Mesendoderm (in vitro differentiated cells): ENCODE measurements at regions not wholly inside any gene's neighbourhood (a gene's known extent, or its start where the extent isn't known, plus 50 kb on each side); places are given as distances from the start of the nearest gene placed in this dataset.

Experiments used
- DNase-seq: peaks from one replicate; pipeline ENCODE4 v3.0.0; 2013
- H2AK5ac ChIP-seq: 2 replicates; pipeline ENCODE4 v1.6.1; 2013; ENCODE audit warnings: low read length, inconsistent platforms
- H2BK120ac ChIP-seq: 2 replicates; pipeline ENCODE4 v1.6.1; 2013; ENCODE audit warnings: low read depth, mild to moderate bottlenecking, low read length, moderate library complexity, mixed read lengths
- H2BK15ac ChIP-seq: replicated peaks from 2 replicates; pipeline ENCODE4 v1.6.1; 2013; ENCODE audit warnings: low read depth, mild to moderate bottlenecking, moderate library complexity
- H2BK5ac ChIP-seq: 2 replicates; pipeline ENCODE4 v1.6.1; 2013; ENCODE audit warnings: low read length, inconsistent platforms
- H3K18ac ChIP-seq: 2 replicates; pipeline ENCODE4 v1.6.1; 2013; ENCODE audit warnings: mild to moderate bottlenecking, low read length, mixed read lengths
- H3K23ac ChIP-seq: one replicate; pipeline ENCODE4 v1.6.1; 2013; ENCODE audit warnings: low read length
- H3K27ac ChIP-seq: 2 replicates; pipeline ENCODE4 v1.5.1; 2013; ENCODE audit warnings: low read depth, mild to moderate bottlenecking, inconsistent platforms, low read length, moderate library complexity
- H3K27me3 ChIP-seq: 2 replicates; pipeline ENCODE4 v1.6.1; 2013; ENCODE audit warnings: low read length, control low read depth, mild to moderate bottlenecking, inconsistent platforms; ENCODE audit not compliant: insufficient read depth, poor library complexity
- H3K36me3 ChIP-seq: 2 replicates; pipeline ENCODE4 v1.6.1; 2013; ENCODE audit warnings: low read length, inconsistent platforms; ENCODE audit not compliant: control insufficient read depth, insufficient read depth
- H3K4ac ChIP-seq: one replicate; pipeline ENCODE4 v1.6.1; 2013; ENCODE audit warnings: low read depth, mild to moderate bottlenecking, low read length, moderate library complexity
- H3K4me1 ChIP-seq: 2 replicates; pipeline ENCODE4 v1.6.1; 2013; ENCODE audit warnings: low read depth, low read length, inconsistent platforms; ENCODE audit not compliant: control insufficient read depth
- H3K4me2 ChIP-seq: 2 replicates; pipeline ENCODE4 v1.6.1; 2013; ENCODE audit warnings: low read length
- H3K4me3 ChIP-seq: 2 replicates; pipeline ENCODE4 v1.5.1; 2013; ENCODE audit warnings: mild to moderate bottlenecking, low read length
- H3K56ac ChIP-seq: one replicate; pipeline ENCODE4 v1.6.1; 2013; ENCODE audit warnings: low read length
- H3K79me1 ChIP-seq: 2 replicates; pipeline ENCODE4 v1.6.1; 2013; ENCODE audit warnings: low read length, inconsistent platforms
- H3K79me2 ChIP-seq: 2 replicates; pipeline ENCODE4 v1.6.1; 2013; ENCODE audit warnings: mild to moderate bottlenecking, low read length; ENCODE audit not compliant: control insufficient read depth, insufficient read depth
- H3K9ac ChIP-seq: 2 replicates; pipeline ENCODE4 v1.6.1; 2013; ENCODE audit warnings: low read length, inconsistent platforms
- H4K5ac ChIP-seq: one replicate; pipeline ENCODE4 v1.6.1; 2013; ENCODE audit warnings: low read length
- H4K8ac ChIP-seq: one replicate; pipeline ENCODE4 v1.6.1; 2013; ENCODE audit warnings: low read depth, mild to moderate bottlenecking, control low read depth, low read length, moderate library complexity
- WGBS: extraction: QIAGEN DNeasy Blood & Tissue Kit; methylation state at CpG from one replicate; pipeline ENCODE4 v1.1.7; 2013; ENCODE audit warnings: low lambda C conversion rate, missing lambda C conversion rate; ENCODE audit not compliant: insufficient coverage; ENCODE audit errors: extremely low coverage; 5-methylcytosine and 5-hydroxymethylcytosine counted together

DNA sequence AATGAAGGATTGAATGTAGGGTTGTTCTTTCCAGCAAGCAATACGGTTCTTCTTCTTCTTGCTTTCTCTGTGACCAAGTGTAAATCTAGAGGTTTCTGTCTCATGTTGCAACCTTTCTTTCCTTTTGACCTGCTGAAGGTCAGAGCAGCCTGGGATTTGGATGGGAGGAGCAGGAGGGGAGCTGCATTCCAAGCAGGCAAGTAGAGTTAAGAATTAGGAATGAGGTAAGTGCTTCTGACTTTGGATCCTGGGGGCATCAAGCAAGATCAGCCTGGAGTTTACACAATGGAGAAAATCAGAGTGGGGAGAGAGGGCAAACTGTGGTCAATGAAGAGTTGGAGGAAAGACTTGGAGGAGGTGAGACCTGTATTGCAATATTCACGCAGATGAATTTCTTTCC is 225.6 kb upstream of the ZBED5 start:
- H3K4me2 ChIP-seq = no peak overlapping the region
- H2BK5ac ChIP-seq = no peak overlapping the region
- WGBS = no CpG with 5 or more reads among the region's 2 CpGs
- no peaks in the 10 kb centered on the region for H3K79me2 ChIP-seq
- no peak overlapping the region for H3K9ac ChIP-seq
- H3K27me3 ChIP-seq = no peaks in the 10 kb centered on the region
- H4K5ac ChIP-seq = no peak overlapping the region
- DNase-seq = peak; percentile 65
- no peak overlapping the region for H3K4ac ChIP-seq
- no peak overlapping the region for H3K4me3 ChIP-seq
- H2BK15ac ChIP-seq = no peak overlapping the region
- H3K56ac ChIP-seq = no peak overlapping the region
- no peaks in the 10 kb centered on the region for H3K79me1 ChIP-seq
- H2BK120ac ChIP-seq = no peak overlapping the region
- H3K23ac ChIP-seq = no peak overlapping the region
- H3K36me3 ChIP-seq = no peaks in the 10 kb centered on the region
- H2AK5ac ChIP-seq = no peak overlapping the region
- no peak overlapping the region for H3K27ac ChIP-seq
- no peak overlapping the region for H3K18ac ChIP-seq
- H4K8ac ChIP-seq = no peak overlapping the region
- H3K4me1 ChIP-seq = peaks cover 2% of the 10 kb centered on the region

DNA sequence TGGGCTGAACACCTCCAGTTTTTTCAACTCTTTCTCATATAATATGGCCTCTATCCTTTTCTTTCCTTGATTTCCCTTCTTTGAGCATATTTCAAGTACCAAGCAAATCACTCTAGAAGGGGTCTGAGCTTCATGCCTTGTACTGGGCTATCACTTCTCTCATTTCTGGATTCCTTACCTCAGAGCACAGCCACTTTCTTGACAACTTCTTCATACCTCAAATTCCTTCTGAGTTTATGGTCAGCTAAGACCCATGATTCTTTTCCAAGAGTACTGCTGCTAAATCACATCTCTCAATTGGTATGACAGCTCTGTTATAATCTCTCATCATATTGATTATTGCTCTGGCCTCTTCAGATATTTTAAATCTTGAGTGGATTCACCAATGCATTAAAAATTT is 224.8 kb upstream of the ZBED5 start:
- Histone ChIP-seq H3K4ac (no peak overlapping the region), H3K18ac (no peak overlapping the region), H3K23ac (no peak overlapping the region), H3K4me2 (no peak overlapping the region), H3K9ac (no peak overlapping the region), H4K8ac (no peak overlapping the region), H3K56ac (no peak overlapping the region), H3K79me1 (no peaks in the 10 kb centered on the region), H2BK15ac (no peak overlapping the region), H2AK5ac (no peak overlapping the region), H3K36me3 (no peaks in the 10 kb centered on the region), H2BK5ac (no peak overlapping the region), H3K4me1 (peaks cover 2% of the 10 kb centered on the region), H3K27ac (no peak overlapping the region), H3K79me2 (no peaks in the 10 kb centered on the region), H2BK120ac (no peak overlapping the region), H3K4me3 (no peak overlapping the region), H3K27me3 (no peaks in the 10 kb centered on the region), H4K5ac (no peak overlapping the region)
- DNase-seq = no peak

DNA sequence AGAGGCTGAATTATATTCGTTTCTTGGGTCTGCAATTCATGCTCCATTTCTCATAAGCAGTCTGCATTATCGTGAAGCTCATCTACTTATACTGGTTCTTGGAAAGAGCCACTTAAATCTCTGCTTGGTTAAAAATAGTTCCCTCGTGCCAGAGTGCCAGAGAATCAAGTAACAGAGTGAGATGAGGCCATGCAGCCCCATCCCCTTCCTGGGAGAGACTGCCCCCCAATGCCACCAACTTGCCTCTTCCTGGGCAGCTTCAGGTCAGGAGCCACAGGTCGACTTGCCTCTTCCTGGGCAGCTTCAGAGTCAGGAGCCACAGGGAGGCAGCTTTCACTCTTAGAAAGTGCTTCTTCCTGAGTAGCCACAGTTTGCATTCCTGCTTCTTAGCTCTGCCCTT is 223.9 kb upstream of the ZBED5 start:
- Histone ChIP-seq H3K23ac (no peak overlapping the region), H4K5ac (no peak overlapping the region), H3K56ac (no peak overlapping the region), H3K79me1 (no peaks in the 10 kb centered on the region), H3K18ac (no peak overlapping the region), H3K27ac (no peak overlapping the region), H2BK15ac (no peak overlapping the region), H3K27me3 (no peaks in the 10 kb centered on the region), H3K4me3 (no peak overlapping the region), H3K4me2 (no peak overlapping the region), H2BK5ac (no peak overlapping the region), H3K9ac (no peak overlapping the region), H4K8ac (no peak overlapping the region), H3K36me3 (no peaks in the 10 kb centered on the region), H3K4ac (no peak overlapping the region), H3K79me2 (no peaks in the 10 kb centered on the region), H3K4me1 (peaks cover 2% of the 10 kb centered on the region), H2AK5ac (no peak overlapping the region), H2BK120ac (no peak overlapping the region)
- no CpG with 5 or more reads among the region's 4 CpGs for WGBS
- DNase-seq = peak; percentile 31

DNA sequence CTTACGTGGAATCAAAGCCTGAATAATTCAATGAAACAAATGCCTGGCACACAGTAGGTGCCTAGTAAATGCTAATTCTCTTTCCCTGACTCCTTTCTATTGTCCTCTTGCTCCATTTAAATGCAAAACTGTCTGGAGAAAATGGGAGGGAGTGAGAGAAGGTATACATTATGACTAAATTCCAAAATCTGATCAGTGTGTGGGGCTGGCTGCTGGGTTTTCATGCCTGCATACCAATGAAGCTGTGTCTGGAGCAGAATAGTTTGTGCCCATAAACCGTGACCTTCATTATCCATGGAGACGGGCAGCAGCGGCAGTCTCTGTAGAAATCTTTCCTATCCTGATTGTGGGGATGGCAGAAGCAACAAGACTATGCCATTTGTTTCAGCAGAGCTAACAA is 223.4 kb upstream of the ZBED5 start:
- no peaks in the 10 kb centered on the region for H3K79me2 ChIP-seq
- peak overlapping the region; percentile 48 for H3K23ac ChIP-seq
- no peak overlapping the region for H2BK15ac ChIP-seq
- H2AK5ac ChIP-seq = no peak overlapping the region
- peaks cover 2% of the 10 kb centered on the region for H3K4me1 ChIP-seq
- no peak overlapping the region for H2BK5ac ChIP-seq
- H3K18ac ChIP-seq = no peak overlapping the region
- H3K9ac ChIP-seq = no peak overlapping the region
- H3K4me2 ChIP-seq = no peak overlapping the region
- H3K4me3 ChIP-seq = no peak overlapping the region
- H3K4ac ChIP-seq = no peak overlapping the region
- no peak overlapping the region for H4K5ac ChIP-seq
- H3K36me3 ChIP-seq = no peaks in the 10 kb centered on the region
- H3K27me3 ChIP-seq = no peaks in the 10 kb centered on the region
- no peak for DNase-seq
- H3K79me1 ChIP-seq = no peaks in the 10 kb centered on the region
- H2BK120ac ChIP-seq = no peak overlapping the region
- H3K56ac ChIP-seq = no peak overlapping the region
- no CpG with 5 or more reads among the region's 4 CpGs for WGBS
- no peak overlapping the region for H3K27ac ChIP-seq
- no peak overlapping the region for H4K8ac ChIP-seq

DNA sequence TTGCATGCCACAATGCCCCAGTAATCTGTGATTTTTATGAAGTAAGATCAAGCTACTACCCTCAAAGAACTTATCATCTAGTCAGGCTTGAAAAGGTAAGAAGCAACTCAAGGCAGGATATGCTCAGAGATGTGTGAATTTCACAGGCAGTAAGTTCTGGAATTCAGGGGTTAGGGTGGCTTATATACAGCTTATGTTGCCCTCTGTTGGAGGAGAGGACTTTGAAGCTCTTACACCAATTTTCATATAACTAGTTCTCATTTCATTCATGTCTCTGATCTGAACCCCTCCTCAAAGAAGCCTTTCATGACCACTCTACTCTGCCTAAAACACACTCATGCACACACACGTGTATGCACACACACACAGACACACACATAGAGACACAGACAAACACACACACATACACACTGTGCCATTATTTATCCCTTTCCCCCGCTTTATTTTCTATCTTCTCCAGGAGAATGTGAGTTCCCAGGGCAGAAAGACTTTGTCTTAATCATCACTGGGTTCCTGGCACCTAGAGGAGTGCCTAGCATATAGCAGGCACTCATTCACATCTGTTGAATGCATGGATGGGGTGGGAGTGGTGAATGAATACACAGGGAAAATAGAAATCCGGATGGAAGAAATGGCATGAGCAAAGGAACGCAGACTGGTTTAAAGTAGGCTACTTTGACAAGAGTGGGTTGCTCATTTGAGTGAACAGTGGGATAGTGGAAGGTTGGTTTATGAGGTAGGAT is 220.7 kb upstream of the ZBED5 start:
- Histone ChIP-seq H2BK120ac (no peak overlapping the region), H3K79me1 (no peaks in the 10 kb centered on the region), H3K9ac (no peak overlapping the region), H2BK5ac (no peak overlapping the region), H4K5ac (no peak overlapping the region), H2AK5ac (no peak overlapping the region), H2BK15ac (no peak overlapping the region), H3K4ac (no peak overlapping the region), H3K27me3 (no peaks in the 10 kb centered on the region), H3K23ac (no peak overlapping the region), H3K27ac (no peak overlapping the region), H3K4me2 (no peak overlapping the region), H4K8ac (no peak overlapping the region), H3K4me3 (no peak overlapping the region), H3K4me1 (peaks cover 2% of the 10 kb centered on the region), H3K36me3 (no peaks in the 10 kb centered on the region), H3K18ac (no peak overlapping the region), H3K79me2 (no peaks in the 10 kb centered on the region), H3K56ac (no peak overlapping the region)
- WGBS = no CpG with 5 or more reads among the region's 4 CpGs
- peak; percentile 54 for DNase-seq

DNA sequence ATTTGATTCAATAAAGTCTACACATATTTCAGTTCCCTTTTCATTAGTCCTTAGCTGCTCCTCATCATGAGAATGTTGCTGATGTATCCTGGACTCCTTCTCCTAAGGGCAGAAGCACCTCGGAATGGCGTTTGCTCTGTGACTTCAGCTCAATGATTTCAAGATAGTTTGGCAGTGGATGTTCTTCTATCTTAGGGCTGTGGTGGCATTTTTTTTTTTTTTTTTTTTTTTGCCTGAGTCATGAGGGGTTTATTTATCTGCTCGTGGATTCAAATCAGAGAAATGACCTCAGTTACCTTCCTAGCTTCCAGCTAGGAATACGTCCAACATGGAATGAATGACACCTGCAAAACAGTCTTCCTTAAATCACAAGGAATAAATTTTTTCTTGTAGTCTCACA is 220.0 kb upstream of the ZBED5 start:
- Histone ChIP-seq H3K27ac (no peak overlapping the region), H3K56ac (no peak overlapping the region), H2BK5ac (no peak overlapping the region), H3K36me3 (no peaks in the 10 kb centered on the region), H3K4me2 (no peak overlapping the region), H2BK120ac (no peak overlapping the region), H2BK15ac (no peak overlapping the region), H4K5ac (no peak overlapping the region), H4K8ac (no peak overlapping the region), H3K4me1 (peaks cover 2% of the 10 kb centered on the region), H3K4ac (no peak overlapping the region), H3K4me3 (no peak overlapping the region), H2AK5ac (no peak overlapping the region), H3K18ac (no peak overlapping the region), H3K9ac (no peak overlapping the region), H3K27me3 (no peaks in the 10 kb centered on the region), H3K23ac (no peak overlapping the region), H3K79me1 (no peaks in the 10 kb centered on the region), H3K79me2 (no peaks in the 10 kb centered on the region)
- DNase-seq = no peak
- WGBS = no CpG with 5 or more reads among the region's 4 CpGs
